ENCODE measurements at regions not wholly inside any gene's neighbourhood (a gene's known extent, or its start where the extent isn't known, plus 50 kb on each side); places are given as distances from the start of the nearest gene placed in this dataset.

DNA sequence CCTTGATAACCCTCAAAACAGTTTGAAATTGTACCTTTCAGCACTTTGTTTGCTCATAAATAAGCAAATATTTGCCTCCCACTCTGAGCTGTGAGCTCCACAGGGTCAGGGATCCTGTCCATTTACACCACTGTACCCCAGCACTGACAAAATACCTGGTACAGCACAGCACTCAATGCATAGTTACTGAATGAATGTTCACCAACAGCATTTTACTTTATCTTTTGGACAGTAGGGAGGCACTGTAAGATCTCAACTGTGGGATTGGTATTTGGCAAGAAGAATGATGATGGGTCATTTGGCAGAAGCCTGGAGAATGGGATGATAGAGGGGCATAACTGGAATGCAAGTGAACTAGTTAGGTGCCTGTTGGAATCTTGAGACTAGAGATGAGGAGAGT lies 127.2 kb upstream of the ARGLU1 start:
- TF ChIP-seq CTCF (conservative IDR thresholded peaks at IDR 0.05), result no peak

More for the DNA sequence above, 127.2 kb upstream of the ARGLU1 start:
- Mint-ChIP-seq H3K27ac (no peak overlapping the region), H3K27me3 (ENCODE audit: low read depth) (no peaks in the 10 kb centered on the region), H3K9me3 (no peaks in the 10 kb centered on the region), H3K36me3 (ENCODE audit: insufficient read depth in 1 of 3, low read depth in 3 of 3) (no peaks in the 10 kb centered on the region), H3K4me1 (peaks cover 10 to 12% of the 10 kb centered on the region in 2 experiments), H3K4me3 (no peak overlapping the region)
- Histone ChIP-seq H2AK5ac (ENCODE audit: insufficient read length, low read length) (no peak overlapping the region), H3K79me2 (ENCODE audit: insufficient read depth, low read length) (no peaks in the 10 kb centered on the region), H2BK15ac (ENCODE audit: low read depth, low read length) (no peak overlapping the region), H4K20me1 (ENCODE audit: control insufficient read depth, insufficient read depth, insufficient read length) (no peaks in the 10 kb centered on the region), H3K4me2 (ENCODE audit: insufficient read depth, insufficient read length, low read length) (no peak overlapping the region), H3K23ac (ENCODE audit: insufficient read length, low read depth, low read length) (no peak overlapping the region), H3K27me3 (ENCODE audit: insufficient read depth, low read length) (no peaks in the 10 kb centered on the region), H2BK120ac (ENCODE audit: low read depth, low read length, poor library complexity, severe bottlenecking) (no peak overlapping the region), H4K8ac (replicated peaks; ENCODE audit: insufficient read length, low read depth, low read length) (no peak overlapping the region), H3K9me3 (ENCODE audit: control insufficient read depth, low read depth, low read length) (no peaks in the 10 kb centered on the region), H3K18ac (ENCODE audit: insufficient read length, low read depth, low read length) (no peak overlapping the region), H3K79me1 (ENCODE audit: insufficient read depth, low read depth, low read length, poor library complexity, severe bottlenecking) (no peaks in the 10 kb centered on the region), H3K4ac (ENCODE audit: low read depth, low read length) (no peak overlapping the region), H3K27ac (ENCODE audit: insufficient read length, low read depth, low read length) (no peak overlapping the region), H2BK20ac (ENCODE audit: low read depth, low read length, poor library complexity, severe bottlenecking) (no peak overlapping the region), H3T11ph (ENCODE audit: low read length) (no peak overlapping the region), H3K23me2 (ENCODE audit: insufficient read length, low read depth, low read length, poor library complexity, severe bottlenecking) (no peaks in the 10 kb centered on the region), H2BK12ac (ENCODE audit: insufficient read length, low read depth, low read length) (no peak overlapping the region), H3K56ac (ENCODE audit: insufficient read length, low read depth, low read length) (no peak overlapping the region), H4K5ac (ENCODE audit: insufficient read length, low read depth, low read length) (no peak overlapping the region), H3K9ac (ENCODE audit: extremely low read depth, insufficient read length, low read length) (no peak overlapping the region), H2BK5ac (ENCODE audit: insufficient read length, low read length) (no peak overlapping the region), H4K91ac (ENCODE audit: insufficient read length, low read depth, low read length) (no peak overlapping the region), H3K14ac (ENCODE audit: insufficient read depth, low read length) (no peak overlapping the region), H2AFZ (ENCODE audit: low read length) (no peak overlapping the region), H3K4me1 (ENCODE audit: insufficient read depth, low read length) (0 out of 2 replicates have a peak, but pooled peaks cover 2% of the 10 kb centered on the region)
- DNase-seq, result no peak

Measured in H9 (cell line).